RCC 7860 (cell line): ENCODE measurements at regions not wholly inside any gene's neighbourhood (a gene's known extent, or its start where the extent isn't known, plus 50 kb on each side); places are given as distances from the start of the nearest gene placed in this dataset.
"Not testable (repeated sequence)": the region's sequence is repeated elsewhere in the genome, so short reads cannot be mapped to it uniquely, and the experiment has no call there.

Source experiments
- DNase-seq: peaks from one replicate; pipeline ENCODE4 v3.0.0-alpha.2; 2015; ENCODE audit warnings: low spot score
- FAIRE-seq: peaks from 2 replicates; lab custom pipeline; 2012; peaks lifted over from hg19 to GRCh38; lab: Jason Lieb, UNC

- FAIRE-seq (no peak), DNase-seq (no peak)
These were observed 784.0 kb upstream of the TMEM132C start for GRCh38 chr12:127482950-127483349.

- FAIRE-seq (peak; percentile 69), DNase-seq (peak; percentile 81)
These were observed 781.4 kb upstream of the TMEM132C start for GRCh38 chr12:127485528-127485927.

- no peak for FAIRE-seq
These were observed 779.9 kb upstream of the TMEM132C start for GRCh38 chr12:127487031-127487430.

GRCh38 chr12:127489061-127489460 lies 777.9 kb upstream of the TMEM132C start:
- no peak for FAIRE-seq
- DNase-seq, result no peak

More at GRCh38 chr12:127487031-127487430, 779.9 kb upstream of the TMEM132C start:
- DNase-seq, result no peak

GRCh38 chr12:127494961-127495915 lies 771.7 kb upstream of the TMEM132C start:
- no peak for DNase-seq
- no peak for FAIRE-seq

GRCh38 chr12:127496255-127496654 lies 770.7 kb upstream of the TMEM132C start:
- DNase-seq (no peak), FAIRE-seq (no peak)

- FAIRE-seq, result no peak
- no peak for DNase-seq
These were observed 766.4 kb upstream of the TMEM132C start for GRCh38 chr12:127500512-127501035.

GRCh38 chr12:127501916-127502315 lies 765.1 kb upstream of the TMEM132C start:
- DNase-seq, result no peak
- FAIRE-seq, result no peak

- DNase-seq (no peak), FAIRE-seq (no peak)
These were observed 763.7 kb upstream of the TMEM132C start for GRCh38 chr12:127503246-127503645.

GRCh38 chr12:127503996-127504395 lies 763.0 kb upstream of the TMEM132C start:
- not testable (repeated sequence) for DNase-seq, FAIRE-seq

- no peak for FAIRE-seq
- DNase-seq, result no peak
These were observed 762.1 kb upstream of the TMEM132C start for GRCh38 chr12:127504874-127505273.

- FAIRE-seq, result no peak
- DNase-seq, result no peak
These were observed 759.6 kb upstream of the TMEM132C start for GRCh38 chr12:127507341-127507740.

GRCh38 chr12:127509066-127509778 lies 757.7 kb upstream of the TMEM132C start:
- peak; percentile 44 for DNase-seq
- peak; percentile 21 for FAIRE-seq

GRCh38 chr12:127515941-127516340 lies 751.0 kb upstream of the TMEM132C start:
- DNase-seq, result no peak
- FAIRE-seq, result no peak

GRCh38 chr12:127516467-127516866 lies 750.5 kb upstream of the TMEM132C start:
- no peak for FAIRE-seq
- no peak for DNase-seq

GRCh38 chr12:127519779-127520178 lies 747.2 kb upstream of the TMEM132C start:
- FAIRE-seq, result no peak

GRCh38 chr12:127526925-127527324 lies 740.0 kb upstream of the TMEM132C start:
- DNase-seq, result no peak
- no peak for FAIRE-seq

More at GRCh38 chr12:127519779-127520178, 747.2 kb upstream of the TMEM132C start:
- no peak for DNase-seq

GRCh38 chr12:127528551-127528950 lies 738.4 kb upstream of the TMEM132C start:
- no peak for DNase-seq
- FAIRE-seq, result no peak

- no peak for DNase-seq
- no peak for FAIRE-seq
These were observed 735.4 kb upstream of the TMEM132C start for GRCh38 chr12:127531542-127531941.

- FAIRE-seq (no peak), DNase-seq (no peak)
These were observed 733.6 kb upstream of the TMEM132C start for GRCh38 chr12:127533353-127533752.

- no peak for DNase-seq
- no peak for FAIRE-seq
These were observed 730.0 kb upstream of the TMEM132C start for GRCh38 chr12:127536833-127537428.
